ENCODE measurements at regions not wholly inside any gene's neighbourhood (a gene's known extent, or its start where the extent isn't known, plus 50 kb on each side); places are given as distances from the start of the nearest gene placed in this dataset.
"Not testable (repeated sequence)": the region's sequence is repeated elsewhere in the genome, so short reads cannot be mapped to it uniquely, and the experiment has no call there.

- DNase-seq = no peak
Observed at GRCh38 chr5:66353186-66353585, 209.1 kb downstream of the SREK1 start.

- no peak for DNase-seq
Observed at GRCh38 chr5:66354422-66354821, 210.3 kb downstream of the SREK1 start.

- DNase-seq = no peak
Observed at GRCh38 chr5:66356011-66356565, 212.0 kb downstream of the SREK1 start.

- no peak for DNase-seq
Observed at GRCh38 chr5:66358741-66359140, 214.6 kb downstream of the SREK1 start.

GRCh38 chr5:66361070-66361469 is 217.0 kb downstream of the SREK1 start:
- no peak for DNase-seq

- DNase-seq = no peak
Observed at GRCh38 chr5:66362046-66362445, 217.9 kb downstream of the SREK1 start.

- DNase-seq = no peak
Observed at GRCh38 chr5:66362687-66363086, 218.6 kb downstream of the SREK1 start.

GRCh38 chr5:66363097-66363496 is 219.0 kb downstream of the SREK1 start:
- DNase-seq = no peak

- no peak for DNase-seq
Observed at GRCh38 chr5:66364186-66364585, 220.1 kb downstream of the SREK1 start.

GRCh38 chr5:66365981-66366380 is 221.9 kb downstream of the SREK1 start:
- no peak for DNase-seq

GRCh38 chr5:66367814-66368541 is 223.9 kb downstream of the SREK1 start:
- no peak for DNase-seq

GRCh38 chr5:66368811-66369210 is 224.7 kb downstream of the SREK1 start:
- DNase-seq = no peak

GRCh38 chr5:66377747-66378146 is 218.4 kb upstream of the MAST4 start:
- no peak for DNase-seq

GRCh38 chr5:66378407-66378806 is 217.8 kb upstream of the MAST4 start:
- DNase-seq = no peak

- no peak for DNase-seq
Observed at GRCh38 chr5:66382152-66382551, 214.0 kb upstream of the MAST4 start.

- not testable (repeated sequence) for DNase-seq
Observed at GRCh38 chr5:66405145-66405544, 191.0 kb upstream of the MAST4 start.

- no peak for DNase-seq
Observed at GRCh38 chr5:66406761-66407336, 189.3 kb upstream of the MAST4 start.

GRCh38 chr5:66407765-66408164 is 188.4 kb upstream of the MAST4 start:
- DNase-seq = no peak

- DNase-seq = no peak
Observed at GRCh38 chr5:66408576-66408975, 187.6 kb upstream of the MAST4 start.

- DNase-seq = no peak
Observed at GRCh38 chr5:66410122-66410521, 186.1 kb upstream of the MAST4 start.

GRCh38 chr5:66411701-66412100 is 184.5 kb upstream of the MAST4 start:
- no peak for DNase-seq

- no peak for DNase-seq
Observed at GRCh38 chr5:66413931-66414330, 182.3 kb upstream of the MAST4 start.

- DNase-seq = no peak
Observed at GRCh38 chr5:66415208-66415607, 181.0 kb upstream of the MAST4 start.

- no peak for DNase-seq
Observed at GRCh38 chr5:66416698-66417097, 179.5 kb upstream of the MAST4 start.
